ENCODE measurements at regions not wholly inside any gene's neighbourhood (a gene's known extent, or its start where the extent isn't known, plus 50 kb on each side); places are given as distances from the start of the nearest gene placed in this dataset.

DNA sequence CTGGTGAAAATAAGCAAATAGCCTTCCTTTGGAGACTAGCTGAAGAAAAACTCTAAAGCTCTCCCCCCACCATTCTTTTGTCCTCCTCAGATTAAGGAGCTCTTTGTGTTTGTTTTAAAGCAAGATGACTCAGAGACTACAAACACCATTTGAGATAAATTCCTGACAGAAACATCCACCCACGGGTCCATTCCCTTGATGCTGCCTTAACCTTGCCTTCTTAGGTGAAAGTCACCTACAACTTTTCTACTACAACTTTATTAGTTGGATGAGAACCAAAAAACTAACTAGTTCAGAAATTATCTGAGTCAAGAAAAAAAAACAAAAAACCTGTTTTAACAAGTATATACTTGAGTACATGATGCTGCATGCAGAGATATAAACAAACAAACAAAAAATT lies 831.1 kb downstream of the NR2F1-AS1 start:
- intact Hi-C loops (cut with DNase I, micrococcal nuclease) = no loop called here
- H3K4me1 Mint-ChIP-seq = no peaks in the 10 kb centered on the region
- ChIA-PET POLR2A (no interaction called here), CTCF (interaction anchor here (0.9 kb wide), 1 partner anchor 10 kb away, joined by 3 read pairs; no protein-coding TSS in a partner anchor)
- H3K27me3 Mint-ChIP-seq = no peaks in the 10 kb centered on the region
- H3K36me3 Mint-ChIP-seq (ENCODE audit: low read depth) = no peaks in the 10 kb centered on the region
- peaks cover 4% of the 10 kb centered on the region for H3K9me3 Mint-ChIP-seq (ENCODE audit: low read depth)
- no peak overlapping the region for H3K4me3 Mint-ChIP-seq
- DNase-seq (no peak), ATAC-seq (no peak)
- no peak overlapping the region for H3K27ac Mint-ChIP-seq

DNA sequence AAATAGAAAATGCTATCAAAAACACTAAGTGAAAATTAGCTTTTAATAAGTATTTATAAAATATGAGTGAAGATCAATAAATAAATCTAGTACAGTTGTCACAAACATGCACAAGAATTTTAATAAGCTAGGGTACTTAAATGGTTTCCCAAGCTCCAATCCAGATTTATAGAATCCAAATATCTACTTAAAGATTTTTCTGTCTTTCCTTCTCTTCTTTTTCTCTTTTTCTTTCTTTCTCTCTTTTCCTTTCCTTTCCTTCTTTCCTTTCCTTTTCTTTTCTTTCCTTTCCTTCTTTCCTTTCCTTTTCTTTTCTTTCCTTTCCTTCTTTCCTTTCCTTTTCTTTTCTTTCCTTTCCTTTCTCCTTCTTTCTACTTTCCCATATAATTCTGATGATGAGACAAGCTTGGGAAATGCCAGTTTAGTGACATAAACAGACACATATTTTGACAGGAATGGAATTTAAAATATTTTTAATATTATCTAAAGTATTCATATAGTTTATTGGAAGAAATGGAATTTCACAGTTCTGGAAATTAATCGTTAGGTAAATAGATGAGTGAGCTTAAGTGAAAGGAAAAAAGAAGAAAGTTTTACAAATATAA lies 832.8 kb downstream of the NR2F1-AS1 start:
- POLR2A ChIA-PET = no interaction called here
- H3K27ac Mint-ChIP-seq = no peak overlapping the region
- H3K9me3 Mint-ChIP-seq (ENCODE audit: low read depth) = no peaks in the 10 kb centered on the region
- no peaks in the 10 kb centered on the region for H3K36me3 Mint-ChIP-seq (ENCODE audit: low read depth)
- CTCF ChIA-PET = interaction anchor here (0.8 to 1.1 kb wide), 2 partner anchors 11 to 365 kb away, joined by 3 read pairs; no protein-coding TSS in a partner anchor
- no peak overlapping the region for H3K4me3 Mint-ChIP-seq
- H3K4me1 Mint-ChIP-seq = no peaks in the 10 kb centered on the region
- no peaks in the 10 kb centered on the region for H3K27me3 Mint-ChIP-seq
- ATAC-seq (no peak), DNase-seq (no peak)
- intact Hi-C loops (cut with DNase I, micrococcal nuclease) = no loop called here

DNA sequence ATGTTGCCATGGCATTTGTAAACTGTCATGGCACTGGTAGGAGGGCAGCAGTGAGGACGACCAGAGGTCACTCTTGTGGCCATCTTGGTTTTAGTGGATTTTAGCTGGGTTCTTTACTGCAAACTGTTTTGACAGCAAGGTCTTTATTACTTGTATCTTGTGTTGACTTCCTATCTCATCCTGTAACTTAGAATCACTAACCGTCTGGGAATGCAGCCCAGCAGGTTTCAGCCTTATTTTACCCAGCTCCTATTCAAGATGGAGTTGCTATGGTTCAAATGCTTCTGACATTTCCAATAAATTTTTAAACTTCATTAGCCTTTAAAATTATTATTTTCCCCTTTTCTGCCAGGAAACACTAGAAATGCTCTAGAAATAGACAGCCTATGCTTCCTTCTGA lies 839.1 kb downstream of the NR2F1-AS1 start:
- H3K4me1 Mint-ChIP-seq = no peaks in the 10 kb centered on the region
- no peaks in the 10 kb centered on the region for H3K27me3 Mint-ChIP-seq
- CTCF ChIA-PET = no interaction called here
- POLR2A ChIA-PET = no interaction called here
- intact Hi-C loops (cut with DNase I, micrococcal nuclease) = no loop called here
- no peak overlapping the region for H3K4me3 Mint-ChIP-seq
- H3K27ac Mint-ChIP-seq = no peak overlapping the region
- DNase-seq = no peak
- H3K9me3 Mint-ChIP-seq (ENCODE audit: low read depth) = no peaks in the 10 kb centered on the region
- ATAC-seq = no peak
- no peaks in the 10 kb centered on the region for H3K36me3 Mint-ChIP-seq (ENCODE audit: low read depth)

DNA sequence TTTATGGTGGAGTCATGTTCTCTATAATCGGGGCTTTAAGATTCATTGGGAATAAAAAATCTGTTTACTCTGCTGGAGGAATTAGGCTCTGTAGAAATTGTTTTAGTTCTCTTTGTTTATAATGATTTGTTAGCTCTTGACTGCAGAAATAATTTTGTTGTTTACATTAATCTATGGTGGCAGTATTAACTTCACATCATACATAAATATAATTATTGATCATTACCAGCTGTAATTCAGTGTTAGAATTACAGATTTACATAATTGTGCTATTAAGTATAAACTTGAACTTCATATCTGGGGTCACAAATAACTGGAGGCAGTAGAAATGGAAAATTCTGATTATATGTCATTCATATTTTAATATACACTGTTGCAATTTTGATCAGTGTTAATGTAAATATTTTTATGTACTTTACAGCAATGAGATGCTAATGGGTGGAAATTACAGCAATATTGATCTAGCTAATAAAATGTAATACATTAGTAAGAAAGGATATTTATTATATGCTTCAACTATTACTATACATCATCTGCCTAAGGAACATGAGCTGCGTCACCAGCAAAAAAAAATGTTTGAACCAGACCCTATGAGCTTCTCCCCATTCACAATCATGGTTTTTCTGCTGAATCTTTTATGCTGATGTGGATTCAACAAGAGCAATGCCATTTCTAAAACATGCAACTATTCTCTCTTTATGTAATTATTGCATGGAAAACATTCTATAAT lies 846.6 kb downstream of the NR2F1-AS1 start:
- H3K27ac Mint-ChIP-seq = no peak overlapping the region
- H3K36me3 Mint-ChIP-seq (ENCODE audit: low read depth) = no peaks in the 10 kb centered on the region
- no peak for ATAC-seq
- intact Hi-C loops (cut with DNase I, micrococcal nuclease) = no loop called here
- no peaks in the 10 kb centered on the region for H3K4me1 Mint-ChIP-seq
- H3K4me3 Mint-ChIP-seq = no peak overlapping the region
- no peaks in the 10 kb centered on the region for H3K27me3 Mint-ChIP-seq
- H3K9me3 Mint-ChIP-seq (ENCODE audit: low read depth) = peaks cover 4% of the 10 kb centered on the region
- DNase-seq = no peak
- ChIA-PET POLR2A (no interaction called here), CTCF (no interaction called here)

DNA sequence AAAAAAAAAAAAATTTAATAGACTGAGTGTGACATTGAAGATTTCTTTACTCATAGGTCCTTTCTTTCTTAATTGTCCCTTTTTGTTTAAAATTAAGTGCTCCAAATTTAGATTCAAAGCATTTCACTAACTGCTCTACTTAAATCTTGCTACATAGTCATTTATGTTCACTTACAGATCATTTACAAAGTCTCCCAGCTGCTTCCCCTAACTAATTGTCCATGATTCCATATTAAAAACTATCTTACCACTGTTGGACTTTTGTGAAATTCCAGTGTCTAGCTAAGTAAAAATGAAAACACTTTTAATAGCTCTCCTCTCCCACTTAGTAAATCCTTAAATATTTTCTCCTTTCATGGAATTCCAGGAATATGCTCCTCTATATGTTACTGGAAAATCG lies 850.5 kb downstream of the NR2F1-AS1 start:
- no peaks in the 10 kb centered on the region for H3K36me3 Mint-ChIP-seq (ENCODE audit: low read depth)
- H3K4me3 Mint-ChIP-seq = no peak overlapping the region
- ATAC-seq = no peak
- intact Hi-C loops (cut with DNase I, micrococcal nuclease) = no loop called here
- H3K4me1 Mint-ChIP-seq = no peaks in the 10 kb centered on the region
- no peak overlapping the region for H3K27ac Mint-ChIP-seq
- no peaks in the 10 kb centered on the region for H3K9me3 Mint-ChIP-seq (ENCODE audit: low read depth)
- no peaks in the 10 kb centered on the region for H3K27me3 Mint-ChIP-seq
- POLR2A ChIA-PET = no interaction called here
- CTCF ChIA-PET = no interaction called here
- no peak for DNase-seq

DNA sequence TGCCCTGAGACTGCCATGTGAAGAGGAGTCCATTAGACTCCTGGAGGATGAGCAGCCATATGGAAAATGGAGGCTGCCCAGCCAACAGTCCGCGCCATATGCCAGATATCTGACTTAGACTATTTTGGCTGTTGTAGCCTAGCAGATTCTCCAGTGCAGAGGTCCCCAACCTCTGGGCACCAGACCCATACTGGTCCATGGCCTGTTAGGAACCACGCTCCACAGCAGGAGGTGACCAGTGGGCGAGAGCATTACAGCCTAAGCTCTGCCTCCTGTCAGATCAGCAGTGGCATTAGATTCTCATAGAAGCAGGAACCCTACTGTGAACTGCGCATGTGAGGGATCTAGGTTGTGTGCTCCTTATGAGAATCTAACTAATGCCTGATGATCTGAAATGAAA lies 851.9 kb downstream of the NR2F1-AS1 start:
- H3K27ac Mint-ChIP-seq = no peak overlapping the region
- no peaks in the 10 kb centered on the region for H3K4me1 Mint-ChIP-seq

DNA sequence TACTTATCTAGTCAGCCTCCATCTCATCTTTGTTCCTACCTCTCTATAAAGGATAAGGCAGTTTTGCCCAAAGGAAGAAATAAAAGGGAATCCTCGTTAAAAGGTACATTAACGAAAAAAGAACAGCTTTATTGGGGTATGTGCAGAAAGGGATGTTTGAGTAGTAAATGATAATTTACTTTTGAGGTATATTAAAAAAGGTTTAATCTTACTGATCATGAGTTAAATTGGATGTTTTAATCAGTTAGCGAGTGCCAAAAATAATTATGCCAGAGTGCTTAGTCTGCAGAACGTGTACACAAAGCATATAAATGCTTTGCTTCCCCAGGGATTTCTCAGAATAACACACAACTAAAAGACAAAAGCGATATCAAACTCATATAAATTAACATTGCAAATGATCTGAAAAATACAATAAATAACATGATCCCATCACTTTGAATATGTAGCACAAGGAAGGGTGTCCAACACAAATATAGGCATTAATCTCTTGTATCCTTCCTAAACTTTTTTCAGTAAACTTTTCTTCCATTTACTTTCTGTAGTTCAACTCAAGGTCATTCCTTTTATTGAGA lies 865.0 kb downstream of the NR2F1-AS1 start:
- Mint-ChIP-seq H3K27ac (no peak overlapping the region), H3K9me3 (ENCODE audit: low read depth) (no peaks in the 10 kb centered on the region), H3K4me3 (no peak overlapping the region), H3K27me3 (no peaks in the 10 kb centered on the region), H3K4me1 (no peaks in the 10 kb centered on the region), H3K36me3 (ENCODE audit: low read depth) (no peaks in the 10 kb centered on the region)
- ChIA-PET CTCF (no interaction called here), POLR2A (no interaction called here)
- no peak for DNase-seq
- ATAC-seq = no peak
- intact Hi-C loops (cut with DNase I, micrococcal nuclease) = no loop called here

More for the DNA sequence above, 851.9 kb downstream of the NR2F1-AS1 start:
- no peaks in the 10 kb centered on the region for H3K9me3 Mint-ChIP-seq (ENCODE audit: low read depth)
- H3K36me3 Mint-ChIP-seq (ENCODE audit: low read depth) = no peaks in the 10 kb centered on the region
- CTCF ChIA-PET = no interaction called here
- intact Hi-C loops (cut with DNase I, micrococcal nuclease) = no loop called here
- POLR2A ChIA-PET = no interaction called here
- ATAC-seq = no peak
- no peak for DNase-seq
- no peaks in the 10 kb centered on the region for H3K27me3 Mint-ChIP-seq
- H3K4me3 Mint-ChIP-seq = no peak overlapping the region

DNA sequence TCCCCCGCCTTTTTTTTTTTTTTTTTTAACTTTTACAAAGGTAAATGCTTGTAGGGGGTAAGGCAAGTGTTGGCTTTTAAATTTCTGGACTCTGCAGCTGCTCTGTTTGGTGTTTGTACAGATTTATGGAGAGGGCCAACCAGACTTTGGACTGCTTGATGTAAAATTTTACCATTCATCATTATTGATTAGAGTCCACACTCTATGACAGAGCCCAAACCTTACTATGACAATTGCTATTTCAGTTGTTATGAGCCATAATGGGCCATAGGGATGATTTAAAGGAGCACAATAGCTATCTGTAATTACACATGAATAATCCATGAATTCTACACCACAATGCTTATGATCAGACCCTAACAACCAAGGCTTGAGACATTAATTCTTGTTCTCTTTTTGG lies 867.2 kb downstream of the NR2F1-AS1 start:
- DNase-seq = no peak
- Mint-ChIP-seq H3K27ac (no peak overlapping the region), H3K4me3 (no peak overlapping the region), H3K27me3 (no peaks in the 10 kb centered on the region), H3K4me1 (no peaks in the 10 kb centered on the region), H3K9me3 (ENCODE audit: low read depth) (no peaks in the 10 kb centered on the region), H3K36me3 (ENCODE audit: low read depth) (no peaks in the 10 kb centered on the region)
- intact Hi-C loops (cut with DNase I, micrococcal nuclease) = no loop called here
- ChIA-PET POLR2A (no interaction called here), CTCF (no interaction called here)
- ATAC-seq = no peak

DNA sequence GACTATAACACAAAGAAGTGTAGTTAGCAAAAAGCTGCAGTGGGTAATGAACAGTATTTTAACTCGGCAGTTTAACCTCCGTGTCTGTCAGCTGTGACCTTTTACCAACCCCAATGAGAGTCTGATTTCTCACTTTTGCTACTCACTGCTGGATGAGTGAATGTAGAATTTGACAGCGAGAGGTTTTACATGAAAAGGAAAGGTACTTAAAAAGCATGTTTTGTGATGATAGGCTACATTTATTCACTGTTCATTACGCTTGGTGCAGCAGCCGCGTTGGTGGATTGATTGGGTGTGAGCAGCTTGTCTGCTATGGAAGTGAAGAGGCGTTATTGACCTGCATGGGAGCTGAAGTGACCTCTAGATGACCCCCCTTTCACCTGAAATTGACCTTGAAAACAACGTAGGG lies 867.7 kb downstream of the NR2F1-AS1 start:
- no peaks in the 10 kb centered on the region for H3K9me3 Mint-ChIP-seq (ENCODE audit: low read depth)

DNA sequence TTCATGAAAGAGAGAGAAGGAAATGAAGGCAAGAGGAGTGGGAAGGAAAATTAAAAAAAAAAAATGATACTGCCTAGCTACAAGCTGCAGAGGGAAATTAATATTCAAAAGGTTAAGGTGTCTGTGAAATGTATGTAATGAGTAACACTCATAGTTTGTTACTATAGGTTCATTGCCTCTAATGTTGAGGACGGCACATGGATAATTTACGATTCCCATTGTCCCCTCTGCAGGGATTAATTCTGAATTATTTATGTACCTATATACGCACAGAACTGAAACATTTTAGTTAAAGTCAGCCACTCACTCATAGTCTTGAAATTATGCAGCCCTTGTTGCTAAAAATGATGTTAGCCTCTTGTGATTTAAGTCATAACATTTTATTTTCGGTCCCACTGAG lies 869.1 kb downstream of the NR2F1-AS1 start:
- no peak for DNase-seq
- intact Hi-C loops (cut with DNase I, micrococcal nuclease) = no loop called here
- Mint-ChIP-seq H3K4me3 (no peak overlapping the region), H3K4me1 (no peaks in the 10 kb centered on the region), H3K27ac (no peak overlapping the region), H3K36me3 (ENCODE audit: low read depth) (no peaks in the 10 kb centered on the region), H3K27me3 (no peaks in the 10 kb centered on the region), H3K9me3 (ENCODE audit: low read depth) (no peaks in the 10 kb centered on the region)
- ChIA-PET CTCF (no interaction called here), POLR2A (no interaction called here)
- no peak for ATAC-seq

More for the DNA sequence above, 867.7 kb downstream of the NR2F1-AS1 start:
- ChIA-PET POLR2A (no interaction called here), CTCF (no interaction called here)
- no peak overlapping the region for H3K27ac Mint-ChIP-seq
- DNase-seq = no peak
- no peak for ATAC-seq
- no peaks in the 10 kb centered on the region for H3K27me3 Mint-ChIP-seq
- no peaks in the 10 kb centered on the region for H3K4me1 Mint-ChIP-seq
- intact Hi-C loops (cut with DNase I, micrococcal nuclease) = no loop called here
- no peaks in the 10 kb centered on the region for H3K36me3 Mint-ChIP-seq (ENCODE audit: low read depth)
- H3K4me3 Mint-ChIP-seq = no peak overlapping the region

DNA sequence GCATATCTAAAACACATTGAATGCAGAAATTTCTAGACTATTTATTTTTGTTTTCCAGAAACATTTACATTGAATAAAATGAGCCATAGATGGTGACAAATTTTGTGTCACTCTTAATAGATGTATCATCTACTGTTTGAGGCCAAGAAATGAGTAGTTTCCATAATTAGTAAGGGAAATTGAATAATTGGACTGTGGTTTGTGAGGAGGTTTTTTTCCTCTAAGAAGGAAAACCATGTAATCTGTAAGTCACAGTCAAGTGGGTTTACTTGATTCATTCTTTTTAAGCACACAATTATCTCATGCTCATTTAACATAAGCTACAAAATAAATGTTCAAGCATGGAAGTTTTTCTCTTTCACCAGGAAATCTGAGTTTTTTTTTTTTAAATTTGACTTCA lies 876.4 kb downstream of the NR2F1-AS1 start:
- H3K4me1 Mint-ChIP-seq = no peaks in the 10 kb centered on the region
- no peak for ATAC-seq
- POLR2A ChIA-PET = no interaction called here
- H3K27ac Mint-ChIP-seq = no peak overlapping the region
- H3K9me3 Mint-ChIP-seq (ENCODE audit: low read depth) = no peaks in the 10 kb centered on the region
- CTCF ChIA-PET = no interaction called here
- no peaks in the 10 kb centered on the region for H3K27me3 Mint-ChIP-seq
- no peak overlapping the region for H3K4me3 Mint-ChIP-seq
- intact Hi-C loops (cut with DNase I, micrococcal nuclease) = no loop called here
- DNase-seq = no peak
- no peaks in the 10 kb centered on the region for H3K36me3 Mint-ChIP-seq (ENCODE audit: low read depth)

DNA sequence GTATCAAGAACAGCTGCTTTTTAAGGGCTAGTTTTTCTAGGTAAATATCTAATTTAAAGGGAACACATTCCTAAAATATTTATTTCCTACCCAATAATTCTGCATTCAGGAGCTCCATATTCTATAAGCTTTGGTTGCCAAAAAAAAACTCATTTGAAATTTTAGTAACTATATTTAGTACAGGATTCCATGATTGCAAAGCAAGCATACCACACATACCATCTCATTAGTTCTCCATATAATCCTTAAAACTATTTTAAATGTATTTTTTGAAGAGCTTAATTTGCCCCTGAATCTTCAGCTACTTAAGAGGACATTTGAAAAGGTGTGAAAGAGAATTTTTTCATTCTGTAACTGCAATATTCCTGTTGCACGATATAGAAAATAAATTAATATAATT lies 877.0 kb downstream of the NR2F1-AS1 start:
- ATAC-seq = no peak
- Mint-ChIP-seq H3K4me3 (no peak overlapping the region), H3K27me3 (no peaks in the 10 kb centered on the region), H3K27ac (no peak overlapping the region), H3K4me1 (no peaks in the 10 kb centered on the region), H3K9me3 (ENCODE audit: low read depth) (no peaks in the 10 kb centered on the region), H3K36me3 (ENCODE audit: low read depth) (no peaks in the 10 kb centered on the region)
- intact Hi-C loops (cut with DNase I, micrococcal nuclease) = no loop called here
- ChIA-PET POLR2A (no interaction called here), CTCF (no interaction called here)
- no peak for DNase-seq

All from activated CD4-positive, alpha-beta T cell treated with anti-CD3 and anti-CD28 coated beads for 36 hours (primary cell).